ENCODE measurements at regions not wholly inside any gene's neighbourhood (a gene's known extent, or its start where the extent isn't known, plus 50 kb on each side); places are given as distances from the start of the nearest gene placed in this dataset.
A peak's percentile ranks its signal among the peaks of the same experiment; 100 is the strongest.

DNA sequence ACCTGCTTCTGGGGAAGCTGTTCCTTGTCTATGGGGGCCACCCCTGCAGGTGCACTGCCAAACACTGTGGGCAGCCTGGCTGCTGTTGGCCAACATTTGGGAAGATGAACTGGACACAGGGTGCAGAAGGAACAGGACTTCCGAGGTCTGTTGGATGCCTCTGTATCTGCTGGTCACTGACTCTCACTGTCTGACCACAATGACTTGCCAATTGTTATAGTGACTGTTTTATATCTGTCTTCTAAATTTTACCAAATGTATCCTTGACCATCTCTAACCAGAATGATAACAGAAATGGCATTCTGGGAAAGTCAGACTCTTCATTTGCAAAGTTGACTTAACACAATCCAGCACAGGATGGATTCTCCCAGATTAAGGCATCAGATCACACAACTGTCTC lies 214.0 kb upstream of the PRSS58 start:
- WGBS, 5 donors = 0 to 33% (median 9%) methylated on average over 1 of the region's 1 CpG
- Histone ChIP-seq H3K4me1 (peaks cover 0 to 31% (median 0%) of the 10 kb centered on the region in 6 donors), H3K36me3 (no peaks in the 10 kb centered on the region), H3K9me3 (no peaks in the 10 kb centered on the region), H3K27me3 (replicated peaks in 1 of 7) (peaks cover 0 to 4% (median 0%) of the 10 kb centered on the region in 7 donors), H3K4me3 (no peak overlapping the region), H3K27ac (no peak overlapping the region)
- no peak for DNase-seq
- intact Hi-C loops (cut with DNase I; ENCODE audit: low total_unique reads) = no loop called here
- TF ChIP-seq POLR2AphosphoS5 (IDR thresholded peaks at IDR 0.05) = no peak
- TF ChIP-seq CTCF (IDR thresholded peaks at IDR 0.05 in 8 of 11, conservative IDR thresholded peaks at IDR 0.05 in 3 of 11) = no peak
- TF ChIP-seq POLR2A (IDR thresholded peaks at IDR 0.05) = no peak

DNA sequence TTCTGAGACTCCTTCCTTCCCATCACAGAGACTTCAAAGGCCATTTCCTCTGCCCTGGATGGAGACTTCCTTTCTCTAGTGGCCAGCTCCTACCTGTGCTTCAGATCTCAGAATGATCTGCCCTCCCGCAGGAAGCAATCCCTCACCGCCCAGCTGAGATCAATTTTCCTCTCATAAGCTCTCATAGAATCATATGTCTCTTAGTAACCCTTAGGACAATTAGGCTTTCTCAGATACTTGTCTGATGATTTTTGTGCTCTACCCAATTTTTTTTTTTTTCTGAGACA lies 212.6 kb upstream of the PRSS58 start:
- no peak for TF ChIP-seq CTCF (IDR thresholded peaks at IDR 0.05 in 8 of 11, conservative IDR thresholded peaks at IDR 0.05 in 3 of 11)
- no peak for TF ChIP-seq POLR2AphosphoS5 (IDR thresholded peaks at IDR 0.05)
- TF ChIP-seq POLR2A (IDR thresholded peaks at IDR 0.05) = no peak
- Histone ChIP-seq H3K27ac (no peak overlapping the region), H3K36me3 (no peaks in the 10 kb centered on the region), H3K4me3 (no peak overlapping the region), H3K27me3 (replicated peaks in 1 of 7) (peaks cover 0 to 4% (median 0%) of the 10 kb centered on the region in 7 donors), H3K4me1 (peaks cover 0 to 29% (median 0%) of the 10 kb centered on the region in 6 donors), H3K9me3 (no peaks in the 10 kb centered on the region)
- no peak for DNase-seq
- WGBS, 5 donors = 44 to 67% (median 57%) methylated on average over 2 of the region's 2 CpGs
- intact Hi-C loops (cut with DNase I; ENCODE audit: low total_unique reads) = no loop called here

- Histone ChIP-seq H3K4me3 (no peak overlapping the region), H3K4me1 (peaks cover 0 to 29% (median 0%) of the 10 kb centered on the region in 6 donors)
These were observed 212.1 kb upstream of the PRSS58 start for GRCh38 chr7:142469696-142470543.

More at GRCh38 chr7:142469696-142470543, 212.1 kb upstream of the PRSS58 start:
- TF ChIP-seq CTCF (IDR thresholded peaks at IDR 0.05 in 8 of 11, conservative IDR thresholded peaks at IDR 0.05 in 3 of 11) (no peak), POLR2AphosphoS5 (IDR thresholded peaks at IDR 0.05) (no peak), POLR2A (IDR thresholded peaks at IDR 0.05) (no peak)
- Histone ChIP-seq H3K27ac (peak overlapping the region in 1 of 8 donors; percentile 2), H3K27me3 (replicated peaks in 1 of 7) (peaks cover 0 to 4% (median 0%) of the 10 kb centered on the region in 7 donors), H3K9me3 (no peaks in the 10 kb centered on the region), H3K36me3 (no peaks in the 10 kb centered on the region)
- intact Hi-C loops (cut with DNase I; ENCODE audit: low total_unique reads) = no loop called here
- WGBS, 5 donors = 39 to 62% (median 45%) methylated on average over 10 to 11 of the region's 11 CpGs
- no peak for DNase-seq

All from spleen (tissue), 11 donors.